GM21447 (cell line): ENCODE measurements at regions not wholly inside any gene's neighbourhood (a gene's known extent, or its start where the extent isn't known, plus 50 kb on each side); places are given as distances from the start of the nearest gene placed in this dataset.
"Not testable (repeated sequence)": the region's sequence is repeated elsewhere in the genome, so short reads cannot be mapped to it uniquely, and the experiment has no call there.

Source experiments
- ATAC-seq: cut with Tn5 transposase; IDR thresholded peaks from one replicate; pipeline ENCODE4 v1.9.1; 2021; ENCODE audit not compliant: unreplicated experiment

GRCh38 chr15:70378126-70379031, 280.7 kb upstream of the TLE3 start:
- ATAC-seq: no peak

- no peak for ATAC-seq
Measured at GRCh38 chr15:70376929-70377691, 279.4 kb upstream of the TLE3 start.

GRCh38 chr15:70376031-70376928, 278.6 kb upstream of the TLE3 start:
- no peak for ATAC-seq

GRCh38 chr15:70375586-70375985, 277.9 kb upstream of the TLE3 start:
- ATAC-seq: no peak

GRCh38 chr15:70375006-70375431, 277.3 kb upstream of the TLE3 start:
- no peak for ATAC-seq

- ATAC-seq: no peak
Measured at GRCh38 chr15:70374096-70374495, 276.4 kb upstream of the TLE3 start.

- ATAC-seq: not testable (repeated sequence)
Measured at GRCh38 chr15:70373439-70373838, 275.7 kb upstream of the TLE3 start.

- not testable (repeated sequence) for ATAC-seq
Measured at GRCh38 chr15:70367913-70368705, 270.4 kb upstream of the TLE3 start.

GRCh38 chr15:70364023-70364422, 266.3 kb upstream of the TLE3 start:
- ATAC-seq: not testable (repeated sequence)

GRCh38 chr15:70362886-70363285, 265.2 kb upstream of the TLE3 start:
- no peak for ATAC-seq

GRCh38 chr15:70362350-70362749, 264.6 kb upstream of the TLE3 start:
- ATAC-seq: no peak

- no peak for ATAC-seq
Measured at GRCh38 chr15:70361891-70362290, 264.2 kb upstream of the TLE3 start.

GRCh38 chr15:70361106-70361505, 263.4 kb upstream of the TLE3 start:
- ATAC-seq: no peak

GRCh38 chr15:70358871-70359647, 261.3 kb upstream of the TLE3 start:
- no peak for ATAC-seq

GRCh38 chr15:70358011-70358819, 260.5 kb upstream of the TLE3 start:
- no peak for ATAC-seq

GRCh38 chr15:70357453-70357852, 259.7 kb upstream of the TLE3 start:
- ATAC-seq: no peak

GRCh38 chr15:70356919-70357318, 259.2 kb upstream of the TLE3 start:
- ATAC-seq: no peak

GRCh38 chr15:70356062-70356860, 258.5 kb upstream of the TLE3 start:
- no peak for ATAC-seq
